Breast epithelium (tissue), 3 donors: ENCODE measurements at regions not wholly inside any gene's neighbourhood (a gene's known extent, or its start where the extent isn't known, plus 50 kb on each side); places are given as distances from the start of the nearest gene placed in this dataset.

ENCODE experiments used
- CTCF ChIP-seq, 3 donors: fragments of 450-650 bp; IDR thresholded peaks; one replicate each; pipeline ENCODE4 v1.5.1; 2016 to 2017; ENCODE audit warnings: antibody characterized with exemption in 3 of 3, mild to moderate bottlenecking in 3 of 3, moderate library complexity in 3 of 3
- POLR2A ChIP-seq: fragments of 450-650 bp; IDR thresholded peaks from one replicate; pipeline ENCODE4 v1.6.1; 2016; ENCODE audit warnings: antibody characterized with exemption, mild to moderate bottlenecking, moderate library complexity

DNA sequence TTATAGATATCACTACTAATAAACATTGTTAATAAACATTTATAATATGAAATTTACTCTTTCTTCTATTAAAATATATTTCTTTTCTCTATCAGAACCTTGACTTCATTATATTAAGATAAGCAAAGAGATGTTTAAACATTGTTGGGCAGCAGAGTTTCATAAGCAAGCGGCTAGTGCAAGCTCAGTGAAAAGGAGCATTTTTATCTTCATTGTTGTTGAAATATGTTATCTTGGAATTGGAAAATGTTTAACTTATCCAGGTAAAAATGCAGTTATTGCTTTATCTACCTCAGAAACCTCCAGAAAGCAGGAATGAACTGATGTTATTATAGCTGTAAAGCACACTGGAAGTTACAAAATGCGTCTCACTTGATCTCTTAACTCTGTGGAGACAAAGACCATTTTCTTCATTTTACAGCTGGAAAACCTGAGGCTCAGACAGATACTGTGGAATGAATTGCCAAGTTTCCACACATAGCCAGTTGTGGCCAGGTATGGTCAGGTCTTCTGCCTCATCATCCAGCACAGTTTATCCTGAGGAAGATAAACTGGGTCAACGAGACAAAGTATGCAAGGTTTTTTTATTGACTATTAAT, 934.6 kb upstream of the FAM98A start:
- TF ChIP-seq CTCF (IDR thresholded peaks at IDR 0.05) (no peak), POLR2A (no peak)
